ENCODE measurements at regions not wholly inside any gene's neighbourhood (a gene's known extent, or its start where the extent isn't known, plus 50 kb on each side); places are given as distances from the start of the nearest gene placed in this dataset.
"Not testable (repeated sequence)": the region's sequence is repeated elsewhere in the genome, so short reads cannot be mapped to it uniquely, and the experiment has no call there.

DNA sequence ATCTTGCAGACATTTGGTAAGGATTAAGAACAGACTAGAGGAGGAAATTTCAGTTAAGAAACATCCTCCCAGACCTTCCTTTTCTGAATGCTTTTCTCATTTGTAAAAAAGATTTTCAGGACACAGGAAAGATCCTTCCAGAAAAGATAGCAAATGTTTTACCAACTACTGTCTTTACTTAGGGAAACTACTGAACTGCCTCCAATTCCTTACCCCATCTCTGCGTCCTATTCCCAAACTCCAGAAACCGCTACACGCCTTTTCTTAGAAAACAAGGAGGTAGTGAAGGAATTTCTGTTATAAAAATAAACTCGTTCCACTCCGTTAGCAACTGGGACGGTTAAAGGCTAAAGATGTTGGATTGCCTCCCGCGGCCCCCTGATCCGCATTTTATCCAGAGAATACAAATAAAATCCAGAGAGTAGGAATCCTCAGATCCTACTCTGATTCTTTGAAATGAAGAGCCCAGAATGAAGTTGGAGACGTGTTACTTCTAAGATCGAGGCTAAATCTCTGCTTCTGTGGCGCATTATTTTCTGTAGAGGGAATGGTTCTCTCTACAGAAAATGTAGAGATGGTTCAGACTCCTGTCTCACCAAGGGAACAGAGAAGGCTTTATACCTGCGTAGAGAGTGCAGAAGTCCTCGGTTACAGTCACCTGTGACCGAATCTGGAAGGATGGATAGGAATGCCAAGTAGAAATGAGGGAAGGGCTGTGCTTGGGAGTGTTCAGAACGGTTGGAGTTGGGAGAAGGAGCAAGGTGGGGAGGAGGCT, 133.0 kb downstream of the GPX5 start:
- DNase-seq, result no peak

- DNase-seq, result no peak
Observed at GRCh38 chr6:28659250-28659566, 133.5 kb downstream of the GPX5 start.

- no peak for DNase-seq
Observed at GRCh38 chr6:28661097-28661713, 135.5 kb downstream of the GPX5 start.

DNA sequence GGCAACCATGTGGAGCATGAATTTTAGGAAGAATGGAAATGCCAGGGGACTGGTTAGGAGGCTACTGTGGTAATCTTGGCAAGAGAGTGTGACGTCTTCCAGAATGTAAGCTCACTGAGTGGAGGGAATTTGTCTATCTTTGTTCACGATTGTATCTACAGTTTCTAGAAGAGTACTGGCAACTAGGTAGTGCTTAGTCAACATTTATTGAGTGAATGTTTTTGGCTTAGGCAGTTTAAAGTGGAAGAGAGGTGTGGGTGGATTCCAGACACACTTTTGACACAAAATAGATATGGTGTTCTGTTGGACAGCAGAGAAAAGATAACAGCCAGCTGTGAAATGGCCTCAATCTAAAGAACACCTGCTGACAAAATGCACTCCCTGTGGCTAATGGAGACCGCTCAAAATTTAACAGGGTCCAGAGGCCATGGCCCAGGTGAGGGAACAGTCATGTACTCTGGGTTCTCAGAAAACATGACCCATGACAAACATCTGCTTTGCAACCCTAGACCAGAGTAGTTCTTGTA, 139.3 kb downstream of the GPX5 start:
- DNase-seq, result no peak

DNA sequence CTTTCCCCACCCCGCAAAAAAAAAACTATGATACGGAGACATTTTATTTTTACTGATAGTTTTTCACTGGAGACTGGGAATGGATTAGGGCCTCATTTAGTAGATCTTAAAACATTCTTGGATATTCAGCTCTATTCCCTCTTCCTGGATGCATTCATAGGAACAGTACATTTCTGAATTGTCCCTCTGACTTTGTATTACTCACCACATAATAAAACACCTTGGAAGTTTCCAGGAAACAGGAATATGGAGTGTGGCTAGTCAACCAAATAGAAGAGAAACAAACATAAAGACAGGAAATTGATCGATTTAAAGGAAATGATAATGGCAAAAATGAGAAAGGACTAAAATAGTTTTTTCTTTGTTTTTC, 147.7 kb downstream of the GPX5 start:
- no peak for DNase-seq

GRCh38 chr6:28673787-28674671, 148.3 kb downstream of the GPX5 start:
- DNase-seq, result peak; percentile 31

DNA sequence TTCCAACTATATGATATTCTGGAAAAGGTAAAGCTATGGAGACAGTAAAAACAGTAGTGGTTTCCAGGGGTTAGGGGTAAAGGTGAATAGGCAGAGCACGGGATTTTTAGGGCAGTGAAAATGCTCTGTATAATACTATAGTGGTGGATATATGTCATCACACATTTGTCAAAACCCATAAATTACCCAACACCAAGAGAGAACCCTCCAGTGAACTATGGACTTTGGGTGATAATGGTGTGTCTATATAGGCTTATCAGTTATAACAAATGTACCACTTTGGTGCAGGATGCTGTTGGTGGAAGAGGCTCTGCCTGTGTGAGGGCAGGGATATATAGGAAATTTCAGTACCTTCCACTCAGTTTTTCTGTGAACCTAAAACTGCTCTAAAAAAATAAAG, 149.9 kb downstream of the GPX5 start:
- no peak for DNase-seq

DNA sequence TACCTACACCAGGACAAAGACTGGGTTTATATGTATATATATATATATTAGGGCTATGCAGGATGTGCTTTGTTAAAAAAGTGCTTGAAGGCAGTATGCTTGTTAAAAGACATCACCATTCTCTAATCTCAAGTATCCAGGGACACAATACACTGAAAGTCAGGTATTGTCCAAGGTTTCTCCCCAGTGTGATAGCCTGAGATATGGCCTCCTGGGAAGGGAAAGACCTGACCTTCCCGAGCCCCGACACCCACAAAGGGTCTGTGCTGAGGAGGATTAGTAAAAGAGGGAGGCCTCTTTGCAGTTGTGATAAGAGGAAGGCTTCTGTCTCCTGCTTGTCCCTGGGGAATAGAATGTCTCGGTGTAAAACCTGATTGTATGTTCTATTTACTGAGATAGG, 156.9 kb downstream of the GPX5 start:
- no peak for DNase-seq

DNA sequence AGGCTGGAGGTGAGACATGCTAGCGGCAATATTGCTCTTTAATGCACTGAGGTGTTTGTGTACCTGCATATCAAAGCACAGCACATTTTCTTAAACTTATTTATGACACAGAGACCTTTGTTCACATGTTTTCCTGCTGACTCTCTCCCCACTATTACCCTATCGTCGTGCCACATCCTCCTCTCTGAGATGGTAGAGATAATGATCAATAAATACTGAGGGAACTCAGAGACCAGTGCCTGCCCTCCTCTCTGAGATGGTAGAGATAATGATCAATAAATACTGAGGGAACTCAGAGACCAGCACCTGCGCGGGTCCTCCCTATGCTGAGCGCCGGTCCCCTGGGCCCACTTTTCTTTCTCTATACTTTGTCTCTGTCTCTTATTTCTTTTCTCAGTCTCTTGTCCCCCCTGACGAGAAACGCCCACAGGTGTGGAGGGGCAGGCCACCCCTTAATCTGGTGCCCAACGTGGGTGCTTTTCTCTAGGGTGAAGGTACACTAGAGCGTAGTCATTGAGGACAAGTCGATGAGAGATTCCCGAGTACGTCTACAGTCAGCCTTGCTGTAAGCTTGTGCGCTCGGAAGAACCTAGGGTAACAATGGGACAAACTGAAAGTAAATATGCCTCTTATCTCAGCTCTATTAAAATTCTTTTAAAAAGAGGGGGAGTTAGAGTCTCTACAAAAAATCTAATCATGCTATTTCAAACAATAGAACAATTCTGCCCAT, 157.4 kb downstream of the GPX5 start:
- not testable (repeated sequence) for DNase-seq

GRCh38 chr6:28683945-28684538, 158.4 kb downstream of the GPX5 start:
- DNase-seq, result no peak

GRCh38 chr6:28685960-28686359, 160.3 kb downstream of the GPX5 start:
- DNase-seq, result not testable (repeated sequence)

GRCh38 chr6:28686446-28687027, 160.9 kb downstream of the GPX5 start:
- peak; percentile 58 for DNase-seq

DNA sequence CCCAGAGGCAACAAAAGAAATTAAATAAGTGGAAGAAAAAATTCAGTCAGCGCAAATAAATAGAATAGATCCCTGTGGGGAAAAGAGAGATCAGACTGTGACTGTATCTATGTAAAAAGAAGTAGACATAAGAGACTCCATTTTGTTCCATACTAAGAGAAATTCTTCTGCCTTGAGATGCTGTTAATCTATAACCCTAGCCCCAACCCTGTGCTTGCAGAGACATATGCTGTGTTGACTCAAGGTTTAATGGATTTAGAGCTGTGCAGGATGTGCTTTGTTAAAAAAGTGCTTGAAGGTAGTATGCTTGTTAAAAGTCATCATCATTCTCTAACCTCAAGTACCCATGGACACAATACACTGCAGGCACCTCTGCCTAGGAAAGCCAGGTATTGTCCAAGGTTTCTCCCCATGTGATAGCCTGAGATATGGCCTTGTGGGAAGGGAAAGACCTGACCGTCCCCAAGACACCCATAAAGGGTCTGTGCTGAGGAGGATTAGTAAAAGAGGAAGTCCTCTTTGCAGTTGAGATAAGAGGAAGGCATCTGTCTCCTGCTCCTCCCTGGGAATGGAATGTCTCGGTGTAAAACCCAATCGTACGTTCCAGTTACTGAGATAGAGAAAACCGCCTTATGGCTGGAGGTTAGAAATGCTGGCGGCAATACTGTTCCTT, 161.8 kb downstream of the GPX5 start:
- DNase-seq, result not testable (repeated sequence)

- not testable (repeated sequence) for DNase-seq
Observed at GRCh38 chr6:28691991-28692390, 166.3 kb downstream of the GPX5 start.

- DNase-seq, result no peak
Observed at GRCh38 chr6:28693033-28693750, 167.5 kb downstream of the GPX5 start.

- no peak for DNase-seq
Observed at GRCh38 chr6:28693751-28694443, 168.2 kb downstream of the GPX5 start.

- no peak for DNase-seq
Observed at GRCh38 chr6:28695715-28696114, 170.0 kb downstream of the GPX5 start.

GRCh38 chr6:28696167-28696566, 170.5 kb downstream of the GPX5 start:
- no peak for DNase-seq

DNA sequence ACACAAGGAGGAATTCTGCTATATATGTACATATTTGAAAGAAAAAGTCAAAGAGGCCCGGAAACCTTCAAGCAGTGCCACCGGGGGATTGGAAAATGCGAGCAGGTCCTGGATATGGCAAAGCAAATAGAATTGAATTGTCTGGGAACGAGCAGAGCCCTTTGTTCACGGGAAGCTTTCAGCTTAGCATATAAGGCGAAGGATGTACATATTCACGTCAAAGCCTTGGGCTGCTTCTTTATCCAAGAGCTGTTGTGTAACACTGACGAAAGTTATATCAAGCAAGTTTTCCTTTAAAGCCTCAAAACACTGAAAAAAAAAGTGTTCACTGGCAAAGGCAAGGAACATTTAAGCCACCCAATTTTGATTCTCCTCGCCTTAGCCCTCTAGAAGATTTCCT, 171.0 kb downstream of the GPX5 start:
- no peak for DNase-seq
